Astrocyte of the cerebellum (primary cell): ENCODE measurements at regions not wholly inside any gene's neighbourhood (a gene's known extent, or its start where the extent isn't known, plus 50 kb on each side); places are given as distances from the start of the nearest gene placed in this dataset.

Experiments
- DNase-seq: peaks from one replicate; pipeline ENCODE4 v3.0.0-alpha.2; 2011; ENCODE audit warnings: low read depth
- H3K4me3 ChIP-seq: 2 replicates; pipeline ENCODE4 v1.5.1; 2011; ENCODE audit warnings: mild to moderate bottlenecking, low read depth, low read length, moderate library complexity
- CTCF ChIP-seq: IDR thresholded peaks from 2 replicates; pipeline ENCODE4 v1.5.1; 2012; ENCODE audit warnings: low read length, low read depth, moderate library complexity, mild to moderate bottlenecking; ENCODE audit errors: missing control alignments
- in situ Hi-C: cut with HindIII; loops from 2 replicates; pipeline ENCODE4 v1.10.0; 2017; ENCODE audit warnings: low sequenced_read_pairs

- no peak for DNase-seq
- TF ChIP-seq CTCF = no peak
- no peak overlapping the region for H3K4me3 ChIP-seq
- in situ Hi-C loops = no loop called here
These were observed 268.0 kb downstream of the HACE1 start for GRCh38 chr6:104591573-104592334.

GRCh38 chr6:104589940-104590339 is 269.8 kb downstream of the HACE1 start:
- no peak for DNase-seq
- no peak overlapping the region for H3K4me3 ChIP-seq
- no peak for TF ChIP-seq CTCF
- in situ Hi-C loops = no loop called here

- H3K4me3 ChIP-seq = no peak overlapping the region
- in situ Hi-C loops = no loop called here
- no peak for TF ChIP-seq CTCF
- DNase-seq = no peak
These were observed 274.1 kb downstream of the HACE1 start for GRCh38 chr6:104585646-104586045.

- DNase-seq = no peak
- in situ Hi-C loops = no loop called here
These were observed 279.3 kb downstream of the HACE1 start for GRCh38 chr6:104580452-104580851.

GRCh38 chr6:104579310-104579863 is 280.3 kb downstream of the HACE1 start:
- in situ Hi-C loops = no loop called here

More at GRCh38 chr6:104580452-104580851, 279.3 kb downstream of the HACE1 start:
- H3K4me3 ChIP-seq = no peak overlapping the region
- TF ChIP-seq CTCF = no peak

GRCh38 chr6:104575536-104575935 is 284.2 kb downstream of the HACE1 start:
- no peak for TF ChIP-seq CTCF
- DNase-seq = no peak
- no peak overlapping the region for H3K4me3 ChIP-seq
- in situ Hi-C loops = no loop called here

More at GRCh38 chr6:104579310-104579863, 280.3 kb downstream of the HACE1 start:
- no peak for DNase-seq
- TF ChIP-seq CTCF = no peak
- no peak overlapping the region for H3K4me3 ChIP-seq
